DOHH2 (cell line): ENCODE measurements at regions not wholly inside any gene's neighbourhood (a gene's known extent, or its start where the extent isn't known, plus 50 kb on each side); places are given as distances from the start of the nearest gene placed in this dataset.

Experiments used
- H3F3A ChIP-seq: fragments of 200-600 bp; sonication (generic), shearing (Covaris generic); 2 replicates; pipeline ENCODE4 v1.6.0; 2016; ENCODE audit warnings: antibody characterized with exemption, mild to moderate bottlenecking; ENCODE audit not compliant: control insufficient read depth, insufficient read depth
- H3K27ac ChIP-seq: fragments of 200-600 bp; sonication (generic); 2 replicates; pipeline ENCODE4 v1.5.1; 2014; ENCODE audit warnings: low read depth, mild to moderate bottlenecking, low read length, moderate library complexity
- H3K27me3 ChIP-seq: fragments of 200-600 bp; sonication (generic); 2 replicates; pipeline ENCODE4 v1.6.1; 2014; ENCODE audit warnings: mild to moderate bottlenecking, low read length, mixed read lengths; ENCODE audit not compliant: control insufficient read depth
- H3K36me3 ChIP-seq: fragments of 200-600 bp; sonication (generic); 2 replicates; pipeline ENCODE4 v1.6.1; 2014; ENCODE audit warnings: mild to moderate bottlenecking, low read length, moderate library complexity, mixed read lengths; ENCODE audit not compliant: control insufficient read depth
- H3K4me1 ChIP-seq: fragments of 200-600 bp; sonication (generic); 2 replicates; pipeline ENCODE4 v1.6.1; 2014; ENCODE audit warnings: mild to moderate bottlenecking, low read length, mixed read lengths; ENCODE audit not compliant: control insufficient read depth
- H3K4me2 ChIP-seq: fragments of 200-600 bp; sonication (generic); 2 replicates; pipeline ENCODE4 v1.6.0; 2014; ENCODE audit warnings: mild to moderate bottlenecking, low read length, moderate library complexity
- H3K4me3 ChIP-seq: fragments of 200-600 bp; sonication (generic); 2 replicates; pipeline ENCODE4 v1.5.1; 2014; ENCODE audit warnings: mild to moderate bottlenecking, low read length, mixed read lengths
- H3K79me2 ChIP-seq: fragments of 200-600 bp; sonication (generic); 2 replicates; pipeline ENCODE4 v1.6.1; 2014; ENCODE audit warnings: mild to moderate bottlenecking, low read length, mixed read lengths; ENCODE audit not compliant: control insufficient read depth
- H3K9me2 ChIP-seq: fragments of 200-600 bp; sonication (generic); replicated peaks from 2 replicates; pipeline ENCODE4 v1.6.1; 2014; ENCODE audit warnings: mild to moderate bottlenecking, low read length, mixed read lengths; ENCODE audit not compliant: control insufficient read depth
- H3K9me3 ChIP-seq: fragments of 200-600 bp; sonication (generic); 2 replicates; pipeline ENCODE4 v1.6.1; 2014; ENCODE audit warnings: antibody characterized with exemption, low read length, mixed read lengths; ENCODE audit not compliant: control insufficient read depth, insufficient read depth
- H4K20me1 ChIP-seq: fragments of 200-600 bp; sonication (generic); 2 replicates; pipeline ENCODE4 v1.6.0; 2014; ENCODE audit warnings: low read depth, mild to moderate bottlenecking, antibody characterized with exemption, low read length, moderate library complexity; ENCODE audit not compliant: control insufficient read depth, insufficient read depth
- CTCF ChIP-seq: fragments of 200-600 bp; sonication (generic); IDR thresholded peaks from one replicate; pipeline ENCODE4 v1.5.1; 2014; ENCODE audit warnings: antibody characterized with exemption, mild to moderate bottlenecking, low read depth, low read length; ENCODE audit not compliant: poor library complexity, severe bottlenecking
- EZH2phosphoT487 ChIP-seq: fragments of 200-600 bp; sonication (generic); IDR thresholded peaks from 2 replicates; pipeline ENCODE4 v1.6.1; 2017; ENCODE audit warnings: borderline replicate concordance, mild to moderate bottlenecking, antibody characterized with exemption, low read length, moderate library complexity, mixed read lengths

DNA sequence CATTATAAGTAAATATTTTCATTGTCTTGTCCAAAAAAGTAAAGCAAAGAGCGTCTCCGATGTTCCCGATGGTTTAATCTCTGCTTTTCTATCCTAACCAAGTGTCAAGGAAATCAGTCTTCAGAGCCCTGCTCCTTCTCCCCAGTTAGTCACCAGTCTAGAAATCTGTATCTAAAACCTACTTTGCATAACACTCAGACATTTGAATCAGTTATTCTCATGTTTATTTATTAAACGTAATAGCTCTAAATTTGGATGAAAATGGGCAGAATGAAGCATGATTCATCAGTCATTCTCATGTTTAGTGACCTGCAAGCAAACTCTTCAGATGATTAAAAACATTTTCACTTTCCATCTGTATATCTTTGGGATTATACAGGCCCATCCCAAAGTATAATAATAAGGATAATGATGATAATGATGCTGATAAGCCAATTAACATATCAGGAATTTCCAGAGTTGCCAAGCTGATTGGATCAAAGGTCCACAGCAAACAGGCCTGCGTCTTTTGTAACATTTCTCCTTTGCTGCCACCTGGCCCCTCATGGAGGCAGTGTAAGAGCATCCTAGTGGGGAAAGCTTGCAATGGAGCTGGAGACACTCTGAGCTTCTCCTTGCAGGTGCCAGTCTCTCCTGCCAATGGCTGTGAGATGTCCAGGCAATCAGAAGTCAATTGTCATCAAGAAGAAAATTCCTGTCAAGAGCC, 273.9 kb downstream of the IGSF11 start:
- no peak overlapping the region for H3K27ac ChIP-seq
- no peaks in the 10 kb centered on the region for H4K20me1 ChIP-seq
- no peaks in the 10 kb centered on the region for H3K9me2 ChIP-seq
- no peaks in the 10 kb centered on the region for H3K4me1 ChIP-seq
- no peaks in the 10 kb centered on the region for H3F3A ChIP-seq
- H3K4me3 ChIP-seq: no peak overlapping the region
- H3K27me3 ChIP-seq: no peaks in the 10 kb centered on the region
- TF ChIP-seq EZH2phosphoT487: no peak
- no peak for TF ChIP-seq CTCF
- H3K4me2 ChIP-seq: no peak overlapping the region
- no peaks in the 10 kb centered on the region for H3K36me3 ChIP-seq
- H3K9me3 ChIP-seq: no peaks in the 10 kb centered on the region
- no peaks in the 10 kb centered on the region for H3K79me2 ChIP-seq

DNA sequence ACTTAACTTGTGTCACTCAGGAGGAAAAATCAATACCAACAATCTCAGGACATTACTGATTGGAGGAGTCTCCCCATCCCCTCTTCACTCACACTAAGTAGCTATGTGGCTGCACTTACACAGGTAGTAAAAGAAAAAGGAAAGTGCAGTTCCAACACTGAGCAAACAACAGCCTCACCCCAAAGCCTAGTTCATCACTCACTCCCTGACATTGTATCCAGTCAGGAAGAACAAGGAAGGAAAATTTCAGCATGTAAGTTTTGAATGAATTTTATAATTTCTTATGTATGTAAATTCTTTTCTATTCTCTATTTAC, 273.4 kb downstream of the IGSF11 start:
- no peak overlapping the region for H3K4me2 ChIP-seq
- H3K27me3 ChIP-seq: no peaks in the 10 kb centered on the region
- TF ChIP-seq CTCF: no peak

GRCh38 chr3:118765636-118766305, 268.9 kb downstream of the IGSF11 start:
- Histone ChIP-seq H3K36me3 (no peaks in the 10 kb centered on the region), H3K4me1 (no peaks in the 10 kb centered on the region), H3K27me3 (no peaks in the 10 kb centered on the region), H4K20me1 (no peaks in the 10 kb centered on the region), H3K27ac (no peak overlapping the region), H3K9me2 (no peaks in the 10 kb centered on the region), H3K9me3 (no peaks in the 10 kb centered on the region), H3F3A (no peaks in the 10 kb centered on the region), H3K79me2 (no peaks in the 10 kb centered on the region), H3K4me3 (no peak overlapping the region), H3K4me2 (no peak overlapping the region)
- TF ChIP-seq CTCF (no peak), EZH2phosphoT487 (no peak)

More for the DNA sequence above, 273.4 kb downstream of the IGSF11 start:
- Histone ChIP-seq H3K79me2 (no peaks in the 10 kb centered on the region), H3K4me3 (no peak overlapping the region), H3F3A (no peaks in the 10 kb centered on the region), H3K27ac (no peak overlapping the region), H4K20me1 (no peaks in the 10 kb centered on the region), H3K9me3 (no peaks in the 10 kb centered on the region), H3K9me2 (no peaks in the 10 kb centered on the region), H3K36me3 (no peaks in the 10 kb centered on the region), H3K4me1 (no peaks in the 10 kb centered on the region)
